ACC112 (cell line): ENCODE measurements at regions not wholly inside any gene's neighbourhood (a gene's known extent, or its start where the extent isn't known, plus 50 kb on each side); places are given as distances from the start of the nearest gene placed in this dataset.

ENCODE experiments used
- H2AFZ ChIP-seq: fragments of 200-600 bp; sonication (generic); one replicate; pipeline ENCODE4 v1.6.0; 2017; ENCODE audit warnings: antibody characterized with exemption, low read length; ENCODE audit not compliant: unreplicated experiment
- H3K27ac ChIP-seq: fragments of 200-600 bp; sonication (generic); 2 replicates; pipeline ENCODE4 v1.5.1; 2014; ENCODE audit warnings: low read depth, mild to moderate bottlenecking, antibody characterized with exemption, low read length, moderate library complexity
- H3K27me3 ChIP-seq: fragments of 200-600 bp; sonication (generic); 2 replicates; pipeline ENCODE4 v1.6.1; 2014; ENCODE audit warnings: mild to moderate bottlenecking, antibody characterized with exemption, low read length, moderate library complexity, mixed read lengths; ENCODE audit not compliant: insufficient read depth
- H3K36me3 ChIP-seq: fragments of 200-600 bp; sonication (generic); 2 replicates; pipeline ENCODE4 v1.6.1; 2016; ENCODE audit warnings: mild to moderate bottlenecking, antibody characterized with exemption, low read length, moderate library complexity, mixed read lengths; ENCODE audit not compliant: insufficient read depth
- H3K4me1 ChIP-seq: fragments of 200-600 bp; sonication (generic); one replicate; pipeline ENCODE4 v1.6.1; 2016; ENCODE audit warnings: low read length, mixed read lengths; ENCODE audit not compliant: insufficient read depth, unreplicated experiment, control insufficient read depth
- H3K4me3 ChIP-seq: fragments of 200-600 bp; sonication (generic); 2 replicates; pipeline ENCODE4 v1.5.1; 2014; ENCODE audit warnings: mild to moderate bottlenecking, low read depth, low read length
- H3K79me2 ChIP-seq: fragments of 200-600 bp; sonication (generic); one replicate; pipeline ENCODE4 v1.6.0; 2016; ENCODE audit warnings: low read length; ENCODE audit not compliant: control insufficient read depth, unreplicated experiment, insufficient read depth

DNA sequence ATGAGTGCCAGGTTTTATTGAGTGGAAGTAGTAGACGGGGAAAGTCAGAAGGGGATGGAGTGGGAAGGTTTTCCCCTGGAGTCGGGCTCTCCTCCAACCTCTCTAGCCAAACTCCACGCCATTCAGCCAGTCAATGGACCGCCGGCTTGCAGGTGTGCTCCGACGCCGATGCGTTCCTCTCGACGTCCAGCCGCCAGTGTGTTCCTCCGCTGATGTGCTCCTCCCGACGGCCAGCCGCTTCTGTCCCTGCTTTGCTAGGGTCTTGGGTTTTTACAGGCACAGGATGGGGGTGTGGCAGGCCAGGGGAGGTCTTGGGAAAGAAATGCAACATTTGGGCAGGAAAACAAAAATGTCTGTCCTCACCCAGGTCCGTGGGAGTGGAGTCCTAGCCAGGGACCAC, 94.3 kb upstream of the TEX51 start:
- Histone ChIP-seq H3K36me3 (no peaks in the 10 kb centered on the region), H3K27ac (no peak overlapping the region), H3K4me3 (no peak overlapping the region), H3K79me2 (no peaks in the 10 kb centered on the region), H3K4me1 (no peaks in the 10 kb centered on the region), H3K27me3 (peaks cover 32% of the 10 kb centered on the region), H2AFZ (no peak overlapping the region)

DNA sequence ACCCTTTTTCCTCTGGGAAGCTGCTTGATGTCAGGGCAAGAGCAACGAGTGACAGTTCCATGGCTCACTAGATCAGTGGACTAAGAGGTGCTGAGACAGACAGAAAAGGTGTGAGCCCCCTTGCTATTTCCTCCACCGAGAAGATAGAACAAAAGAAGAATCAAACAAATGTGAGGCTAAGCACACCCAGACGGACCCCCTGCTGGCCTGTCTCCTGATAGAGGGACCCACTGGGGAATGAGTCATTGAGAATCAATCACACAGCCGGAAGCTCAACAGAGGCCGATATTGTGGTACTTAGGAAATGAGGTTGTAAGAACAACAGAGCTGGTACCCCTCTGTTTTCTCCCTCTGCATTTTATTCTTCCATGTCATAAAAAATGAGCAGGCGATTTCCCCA, 89.8 kb upstream of the TEX51 start:
- Histone ChIP-seq H3K27me3 (peaks cover 12% of the 10 kb centered on the region; the same call in 1 of the 2 replicates), H2AFZ (no peak overlapping the region), H3K4me3 (no peak overlapping the region), H3K79me2 (no peaks in the 10 kb centered on the region), H3K4me1 (no peaks in the 10 kb centered on the region), H3K36me3 (no peaks in the 10 kb centered on the region), H3K27ac (no peak overlapping the region)

- Histone ChIP-seq H2AFZ (no peak overlapping the region), H3K79me2 (no peaks in the 10 kb centered on the region), H3K27me3 (peaks cover 12% of the 10 kb centered on the region; the same call in 1 of the 2 replicates), H3K4me1 (no peaks in the 10 kb centered on the region), H3K36me3 (no peaks in the 10 kb centered on the region), H3K4me3 (no peak overlapping the region), H3K27ac (no peak overlapping the region)
Measured at GRCh38 chr2:126809340-126809739, 89.3 kb upstream of the TEX51 start.

- no peak overlapping the region for H2AFZ ChIP-seq
- H3K27me3 ChIP-seq: peaks cover 18% of the 10 kb centered on the region
- H3K79me2 ChIP-seq: no peaks in the 10 kb centered on the region
Measured at GRCh38 chr2:126810001-126810400, 88.7 kb upstream of the TEX51 start.

DNA sequence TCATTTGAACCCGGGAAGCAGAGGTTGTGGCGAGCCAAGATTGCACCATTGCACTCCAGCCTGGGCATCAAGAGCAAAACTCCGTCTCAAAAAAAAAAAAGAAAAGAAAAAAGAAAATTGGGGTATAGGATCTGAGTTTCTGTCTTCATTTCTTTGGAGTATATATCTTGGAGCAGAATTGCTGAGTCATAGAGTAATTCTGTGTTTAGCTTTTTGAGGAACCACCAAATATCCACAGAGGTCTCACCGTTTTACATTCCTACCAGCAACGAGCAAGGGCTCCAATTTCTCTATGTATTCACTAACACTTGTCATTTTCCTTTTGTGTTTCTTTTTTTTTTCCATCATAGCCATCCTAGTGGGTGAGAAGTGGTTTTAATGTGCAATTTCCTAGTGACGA, 87.6 kb upstream of the TEX51 start:
- Histone ChIP-seq H3K4me3 (no peak overlapping the region), H3K4me1 (no peaks in the 10 kb centered on the region), H3K79me2 (no peaks in the 10 kb centered on the region), H3K27me3 (peaks cover 18% of the 10 kb centered on the region), H3K36me3 (no peaks in the 10 kb centered on the region), H3K27ac (no peak overlapping the region), H2AFZ (no peak overlapping the region)

More at GRCh38 chr2:126810001-126810400, 88.7 kb upstream of the TEX51 start:
- Histone ChIP-seq H3K27ac (no peak overlapping the region), H3K4me1 (no peaks in the 10 kb centered on the region), H3K4me3 (no peak overlapping the region), H3K36me3 (no peaks in the 10 kb centered on the region)

DNA sequence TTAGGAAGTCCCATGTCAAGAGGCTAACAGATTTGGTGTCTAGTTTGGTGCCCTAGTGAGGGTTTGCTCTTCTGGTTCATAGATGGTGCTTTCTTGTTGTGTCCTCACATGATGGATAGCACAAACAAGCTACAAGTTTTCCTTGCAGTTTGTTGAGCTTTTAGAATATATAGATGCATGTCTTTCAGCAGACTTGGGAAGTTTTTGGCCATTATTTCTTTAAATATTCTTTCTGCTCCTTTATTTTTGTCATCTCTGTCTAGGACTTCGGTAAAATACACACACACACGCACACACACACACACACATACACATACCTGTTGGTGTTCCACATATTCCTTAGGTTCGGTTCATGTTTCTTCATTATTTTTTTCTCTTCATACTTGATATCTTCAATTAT, 81.5 kb upstream of the TEX51 start:
- no peak overlapping the region for H3K27ac ChIP-seq
- H3K27me3 ChIP-seq: peaks cover 25% of the 10 kb centered on the region
- H2AFZ ChIP-seq: no peak overlapping the region
- H3K4me3 ChIP-seq: no peak overlapping the region
- H3K79me2 ChIP-seq: no peaks in the 10 kb centered on the region
- H3K4me1 ChIP-seq: no peaks in the 10 kb centered on the region
- no peaks in the 10 kb centered on the region for H3K36me3 ChIP-seq

DNA sequence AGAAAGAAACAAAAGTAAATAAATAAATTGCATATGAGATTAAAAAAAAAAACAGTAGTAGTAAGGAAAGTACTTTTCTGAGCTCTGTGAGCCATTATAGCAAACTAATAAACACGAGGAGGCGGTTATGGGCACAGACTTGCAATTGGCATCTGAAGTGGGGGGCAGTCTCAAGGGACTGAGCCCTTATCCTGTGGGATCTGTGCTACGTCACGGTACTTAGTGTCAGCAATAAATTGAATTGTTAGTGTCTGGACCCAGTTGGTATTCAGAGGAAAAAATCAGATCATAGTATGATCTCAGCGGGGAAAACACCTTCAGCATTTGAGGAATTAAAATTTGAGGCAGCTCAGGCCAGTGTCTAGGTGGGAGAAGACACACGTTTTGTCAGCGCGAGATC, 76.6 kb upstream of the TEX51 start:
- Histone ChIP-seq H3K4me1 (no peaks in the 10 kb centered on the region), H3K27ac (no peak overlapping the region), H3K79me2 (no peaks in the 10 kb centered on the region), H3K27me3 (peaks cover 22% of the 10 kb centered on the region), H3K4me3 (no peak overlapping the region), H3K36me3 (no peaks in the 10 kb centered on the region), H2AFZ (no peak overlapping the region)

- H2AFZ ChIP-seq: no peak overlapping the region
- peaks cover 25% of the 10 kb centered on the region for H3K27me3 ChIP-seq
- H3K4me1 ChIP-seq: no peaks in the 10 kb centered on the region
- H3K27ac ChIP-seq: no peak overlapping the region
- no peaks in the 10 kb centered on the region for H3K79me2 ChIP-seq
- no peaks in the 10 kb centered on the region for H3K36me3 ChIP-seq
- H3K4me3 ChIP-seq: no peak overlapping the region
Measured at GRCh38 chr2:126822921-126823320, 75.8 kb upstream of the TEX51 start.

- Histone ChIP-seq H3K36me3 (no peaks in the 10 kb centered on the region), H2AFZ (no peak overlapping the region), H3K27ac (no peak overlapping the region), H3K27me3 (peaks cover 27% of the 10 kb centered on the region), H3K4me3 (no peak overlapping the region), H3K79me2 (no peaks in the 10 kb centered on the region), H3K4me1 (no peaks in the 10 kb centered on the region)
Measured at GRCh38 chr2:126823951-126824350, 74.7 kb upstream of the TEX51 start.

- no peak overlapping the region for H3K27ac ChIP-seq
- no peaks in the 10 kb centered on the region for H3K79me2 ChIP-seq
- H3K27me3 ChIP-seq: peaks cover 30% of the 10 kb centered on the region
- H2AFZ ChIP-seq: no peak overlapping the region
- H3K4me1 ChIP-seq: no peaks in the 10 kb centered on the region
- no peaks in the 10 kb centered on the region for H3K36me3 ChIP-seq
- H3K4me3 ChIP-seq: no peak overlapping the region
Measured at GRCh38 chr2:126824663-126825062, 74.0 kb upstream of the TEX51 start.

DNA sequence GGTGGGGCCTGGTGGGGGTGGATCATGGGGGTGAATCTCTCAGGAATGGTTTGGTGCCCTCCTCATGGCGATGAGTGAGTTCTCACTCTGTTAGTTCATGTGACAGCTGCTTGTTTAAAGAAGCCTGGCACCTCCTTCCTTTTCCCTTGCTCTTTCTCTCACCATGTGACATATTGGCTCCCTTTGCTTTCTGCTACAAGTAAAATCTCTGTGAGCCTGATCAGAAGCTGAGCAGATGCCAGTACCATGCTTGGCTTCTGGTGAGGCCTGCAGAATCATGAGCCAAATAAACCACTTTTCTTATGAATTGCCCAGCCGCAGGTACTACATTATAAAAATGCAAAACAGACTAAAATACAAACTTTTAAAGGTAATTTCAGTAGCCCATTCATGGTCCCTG, 73.4 kb upstream of the TEX51 start:
- H2AFZ ChIP-seq: no peak overlapping the region
- H3K4me1 ChIP-seq: no peaks in the 10 kb centered on the region
- H3K36me3 ChIP-seq: no peaks in the 10 kb centered on the region
- H3K4me3 ChIP-seq: no peak overlapping the region
- H3K27me3 ChIP-seq: peaks cover 29% of the 10 kb centered on the region
- no peaks in the 10 kb centered on the region for H3K79me2 ChIP-seq
- no peak overlapping the region for H3K27ac ChIP-seq
